HCT116 (cell line): ENCODE measurements at regions not wholly inside any gene's neighbourhood (a gene's known extent, or its start where the extent isn't known, plus 50 kb on each side); places are given as distances from the start of the nearest gene placed in this dataset.

ENCODE experiments used
- ATAC-seq: fragments of 200-7000 bp; cut with Tn5 transposase; 2 replicates; pipeline ENCODE4 v1.9.1; 2020; ENCODE audit warnings: mild to moderate bottlenecking, moderate library complexity
- BruUV-seq: library from RNA; stranded (reverse); fragments of 400-500 nt; replicated peaks from 2 replicates; lab custom pipeline; 2021; lab: Mats Ljungman, UMichigan
- CTCF ChIA-PET: fragments of 300-600 bp; sonication (Branson Sonifier 250); formaldehyde crosslinking; loops from one replicate; lab custom pipeline; 2021; ENCODE audit warnings: antibody characterized with exemption; lab: Charles Lee
- POLR2A ChIA-PET: fragments of 300-600, 350-600 bp; sonication (Branson Sonifier 250); formaldehyde crosslinking; loops from one replicate; lab custom pipeline; 2021; ENCODE audit warnings: antibody characterized with exemption; lab: Charles Lee
- RAD21 ChIA-PET, 2 experiments: fragments of 300-600 bp; sonication (Branson Sonifier 250); formaldehyde crosslinking; loops; one replicate each; lab custom pipeline; 2023; ENCODE audit warnings: low total read pairs in 2 of 2; ENCODE audit not compliant: uncharacterized antibody in 2 of 2, unreplicated experiment in 2 of 2, low non-redundant PET in 1 of 2; lab: Charles Lee
- DNase-seq: peaks from one replicate; pipeline ENCODE4 v3.0.0-alpha.2; 2010; ENCODE audit warnings: low read depth, low spot score
- H2AFZ ChIP-seq: fragments of 200-600 bp; shearing (Covaris generic), sonication (generic); 2 replicates; pipeline ENCODE4 v1.6.1; 2017; ENCODE audit warnings: low read depth, mixed run types, mixed read lengths, antibody characterized with exemption, low read length; ENCODE audit not compliant: poor library complexity, severe bottlenecking
- H3K27ac ChIP-seq: 2 replicates; pipeline ENCODE4 v1.5.1; 2012; ENCODE audit warnings: low read depth, low read length
- H3K27me3 ChIP-seq: fragments of 200-600 bp; sonication (generic); 2 replicates; pipeline ENCODE4 v1.6.1; 2016; ENCODE audit warnings: mixed run types, low read length, mixed read lengths; ENCODE audit not compliant: insufficient read depth
- H3K36me3 ChIP-seq, 2 experiments: fragments of 200-500 bp in 1 of 2; fragments of 200-600 bp in 1 of 2; sonication (Bioruptor generic) in 1 of 2; sonication (generic) in 1 of 2; 2 replicates each; pipeline versions ENCODE4 v1.5.1 to v1.6.1; 2014 to 2016; ENCODE audit warnings: low read length in 2 of 2, inconsistent platforms in 1 of 2, mixed read lengths in 1 of 2, mixed run types in 1 of 2; ENCODE audit not compliant: insufficient read depth in 2 of 2, control insufficient read depth in 1 of 2
- H3K4me1 ChIP-seq, 2 experiments: fragments of 200-600 bp in 1 of 2; sonication (generic) in 1 of 2; 2 replicates each; pipeline versions ENCODE4 v1.5.1 to v1.6.1; 2012 to 2017; ENCODE audit warnings: low read length in 2 of 2, inconsistent platforms in 1 of 2, mild to moderate bottlenecking in 1 of 2, mixed read lengths in 1 of 2, mixed run types in 1 of 2, moderate library complexity in 1 of 2; ENCODE audit not compliant: insufficient read depth in 2 of 2, control insufficient read depth in 1 of 2
- H3K4me2 ChIP-seq: fragments of 200-600 bp; sonication (generic); 2 replicates; pipeline ENCODE4 v1.6.1; 2017; ENCODE audit warnings: mixed run types, low read length, mixed read lengths
- H3K4me3 ChIP-seq, 2 experiments: fragments of 200-600 bp in 1 of 2; sonication (generic) in 1 of 2; replicated peaks in 1 of 2; 2 replicates each; pipeline ENCODE4 v1.5.1; 2011 to 2016; ENCODE audit warnings: low read length in 2 of 2, control low read depth in 1 of 2, low read depth in 1 of 2, mild to moderate bottlenecking in 1 of 2, mixed read lengths in 1 of 2, mixed run types in 1 of 2
- H3K79me2 ChIP-seq: fragments of 200-600 bp; sonication (generic); 2 replicates; pipeline ENCODE4 v1.6.1; 2017; ENCODE audit warnings: mild to moderate bottlenecking, mixed run types, low read length, moderate library complexity, mixed read lengths; ENCODE audit not compliant: insufficient read depth
- H3K9ac ChIP-seq: fragments of 200-600 bp; sonication (generic); 2 replicates; pipeline ENCODE4 v1.6.1; 2016; ENCODE audit warnings: low read length, mixed read lengths
- H3K9me2 ChIP-seq: fragments of 200-600 bp; sonication (generic), shearing (Covaris generic); 2 replicates; pipeline ENCODE4 v1.6.1; 2017; ENCODE audit warnings: mixed run types, mild to moderate bottlenecking, moderate library complexity; ENCODE audit not compliant: insufficient read depth
- H3K9me3 ChIP-seq, 2 experiments: fragments of 200-500 bp in 1 of 2; fragments of 200-600 bp in 1 of 2; sonication (Bioruptor generic) in 1 of 2; sonication (generic) in 1 of 2; 2 replicates each; pipeline ENCODE4 v1.6.1; 2014 to 2017; ENCODE audit warnings: low read length in 2 of 2, mixed read lengths in 2 of 2, inconsistent platforms in 1 of 2, low read depth in 1 of 2, mild to moderate bottlenecking in 1 of 2, mixed run types in 1 of 2, moderate library complexity in 1 of 2; ENCODE audit not compliant: control insufficient read depth in 1 of 2, insufficient read depth in 1 of 2
- H4K20me1 ChIP-seq: fragments of 200-600 bp; sonication (generic), shearing (Covaris generic); 2 replicates; pipeline ENCODE4 v1.6.1; 2017; ENCODE audit warnings: mixed run types, mild to moderate bottlenecking, moderate library complexity; ENCODE audit not compliant: insufficient read depth
- EZH2phosphoT487 ChIP-seq: fragments of 200-600 bp; IDR thresholded peaks from 2 replicates; pipeline ENCODE4 v1.6.1; 2018; ENCODE audit warnings: antibody characterized with exemption, borderline replicate concordance
- FOSL1 ChIP-seq: IDR thresholded peaks from 2 replicates; pipeline ENCODE4 v1.6.1; 2012; ENCODE audit warnings: low read depth
- POLR2A ChIP-seq: IDR thresholded peaks from 2 replicates; pipeline ENCODE4 v1.7.0; 2011; ENCODE audit warnings: borderline replicate concordance; ENCODE audit not compliant: insufficient read depth, insufficient read length; ENCODE audit errors: extremely low read depth
- POLR2AphosphoS5 ChIP-seq: IDR thresholded peaks from 2 replicates; pipeline ENCODE4 v1.6.1; 2011; ENCODE audit warnings: mild to moderate bottlenecking, low read depth, low read length, moderate library complexity
- RAD21 ChIP-seq: IDR thresholded peaks from 2 replicates; pipeline ENCODE4 v1.6.1; 2012; ENCODE audit warnings: low read depth, mild to moderate bottlenecking
- SRF ChIP-seq: IDR thresholded peaks from 2 replicates; pipeline ENCODE4 v1.6.1; 2012; ENCODE audit warnings: low read depth
- YY1 ChIP-seq: IDR thresholded peaks from 2 replicates; pipeline ENCODE4 v1.6.1; 2011; ENCODE audit warnings: low read length, low read depth, moderate library complexity, mild to moderate bottlenecking; ENCODE audit not compliant: insufficient replicate concordance; ENCODE audit errors: extremely low read depth
- ZFX ChIP-seq: fragments of 450-650 bp; IDR thresholded peaks from 2 replicates; pipeline ENCODE4 v1.6.1; 2017
- intact Hi-C: fragments of 100-400 bp; cut with micrococcal nuclease; formaldehyde crosslinking; loops from 2 replicates; pipeline ENCODE4 v1.10.0; 2022
- TF ChIP-seq, protein P1 (sequence below): IDR thresholded peaks from 2 replicates; pipeline ENCODE4 v1.6.1; 2012; ENCODE audit warnings: low read depth

- no peaks in the 10 kb centered on the region for H4K20me1 ChIP-seq
- ChIA-PET POLR2A (no interaction called here), RAD21 (no interaction called here), CTCF (no interaction called here)
- H3K27ac ChIP-seq, result no peak overlapping the region
- no peak for DNase-seq
- intact Hi-C loops, result no loop called here
- no peak overlapping the region for H3K4me2 ChIP-seq
- H3K4me3 ChIP-seq, result no peak overlapping the region
- H3K36me3 ChIP-seq, result no peaks in the 10 kb centered on the region
- H3K9ac ChIP-seq, result no peak overlapping the region
- H3K27me3 ChIP-seq, result no peaks in the 10 kb centered on the region
- no TSS peak for BruUV-seq
- TF ChIP-seq EZH2phosphoT487 (no peak), POLR2AphosphoS5 (no peak), SRF (no peak), POLR2A (no peak), YY1 (no peak), FOSL1 (no peak), RAD21 (no peak), ZFX (no peak)
- TF ChIP-seq, protein P1, sequence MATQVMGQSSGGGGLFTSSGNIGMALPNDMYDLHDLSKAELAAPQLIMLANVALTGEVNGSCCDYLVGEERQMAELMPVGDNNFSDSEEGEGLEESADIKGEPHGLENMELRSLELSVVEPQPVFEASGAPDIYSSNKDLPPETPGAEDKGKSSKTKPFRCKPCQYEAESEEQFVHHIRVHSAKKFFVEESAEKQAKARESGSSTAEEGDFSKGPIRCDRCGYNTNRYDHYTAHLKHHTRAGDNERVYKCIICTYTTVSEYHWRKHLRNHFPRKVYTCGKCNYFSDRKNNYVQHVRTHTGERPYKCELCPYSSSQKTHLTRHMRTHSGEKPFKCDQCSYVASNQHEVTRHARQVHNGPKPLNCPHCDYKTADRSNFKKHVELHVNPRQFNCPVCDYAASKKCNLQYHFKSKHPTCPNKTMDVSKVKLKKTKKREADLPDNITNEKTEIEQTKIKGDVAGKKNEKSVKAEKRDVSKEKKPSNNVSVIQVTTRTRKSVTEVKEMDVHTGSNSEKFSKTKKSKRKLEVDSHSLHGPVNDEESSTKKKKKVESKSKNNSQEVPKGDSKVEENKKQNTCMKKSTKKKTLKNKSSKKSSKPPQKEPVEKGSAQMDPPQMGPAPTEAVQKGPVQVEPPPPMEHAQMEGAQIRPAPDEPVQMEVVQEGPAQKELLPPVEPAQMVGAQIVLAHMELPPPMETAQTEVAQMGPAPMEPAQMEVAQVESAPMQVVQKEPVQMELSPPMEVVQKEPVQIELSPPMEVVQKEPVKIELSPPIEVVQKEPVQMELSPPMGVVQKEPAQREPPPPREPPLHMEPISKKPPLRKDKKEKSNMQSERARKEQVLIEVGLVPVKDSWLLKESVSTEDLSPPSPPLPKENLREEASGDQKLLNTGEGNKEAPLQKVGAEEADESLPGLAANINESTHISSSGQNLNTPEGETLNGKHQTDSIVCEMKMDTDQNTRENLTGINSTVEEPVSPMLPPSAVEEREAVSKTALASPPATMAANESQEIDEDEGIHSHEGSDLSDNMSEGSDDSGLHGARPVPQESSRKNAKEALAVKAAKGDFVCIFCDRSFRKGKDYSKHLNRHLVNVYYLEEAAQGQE, result no peak
- no peak for ATAC-seq
- no peaks in the 10 kb centered on the region for H3K79me2 ChIP-seq
- no peaks in the 10 kb centered on the region for H3K4me1 ChIP-seq
- no peaks in the 10 kb centered on the region for H3K9me2 ChIP-seq
- no peak overlapping the region for H2AFZ ChIP-seq
- peaks cover under 1 to 7% of the 10 kb centered on the region in 2 experiments; a peak in 3 of 4 replicates for H3K9me3 ChIP-seq
These were observed 700.5 kb upstream of the CDH10 start for GRCh38 chr5:25345240-25345771.
